ENCODE measurements at regions not wholly inside any gene's neighbourhood (a gene's known extent, or its start where the extent isn't known, plus 50 kb on each side); places are given as distances from the start of the nearest gene placed in this dataset.
"Not testable (repeated sequence)": the region's sequence is repeated elsewhere in the genome, so short reads cannot be mapped to it uniquely, and the experiment has no call there.

- DNase-seq = no peak
Observed at GRCh38 chr7:69336976-69337375, 261.3 kb upstream of the AUTS2 start.

DNA sequence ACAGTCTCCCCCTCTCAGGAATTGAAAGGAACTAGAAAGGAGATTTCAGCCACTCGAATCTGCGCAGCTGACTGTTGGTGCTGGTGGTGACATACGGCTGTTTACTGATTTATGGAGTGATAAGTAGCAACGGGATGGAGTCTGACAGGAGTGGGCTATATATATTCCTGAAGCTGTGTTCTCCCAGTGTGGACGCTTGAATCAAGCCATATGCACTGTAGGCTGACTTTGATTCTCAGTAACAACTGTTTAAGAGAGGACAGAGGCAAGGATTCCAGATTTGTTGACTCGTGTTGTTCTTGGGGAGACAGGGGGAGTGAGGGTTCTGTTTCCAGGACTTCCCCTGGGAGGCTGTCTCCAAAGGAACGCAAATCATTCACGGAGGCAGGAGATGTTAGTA, 260.1 kb upstream of the AUTS2 start:
- DNase-seq = no peak

- DNase-seq = no peak
Observed at GRCh38 chr7:69341288-69341687, 257.0 kb upstream of the AUTS2 start.

DNA sequence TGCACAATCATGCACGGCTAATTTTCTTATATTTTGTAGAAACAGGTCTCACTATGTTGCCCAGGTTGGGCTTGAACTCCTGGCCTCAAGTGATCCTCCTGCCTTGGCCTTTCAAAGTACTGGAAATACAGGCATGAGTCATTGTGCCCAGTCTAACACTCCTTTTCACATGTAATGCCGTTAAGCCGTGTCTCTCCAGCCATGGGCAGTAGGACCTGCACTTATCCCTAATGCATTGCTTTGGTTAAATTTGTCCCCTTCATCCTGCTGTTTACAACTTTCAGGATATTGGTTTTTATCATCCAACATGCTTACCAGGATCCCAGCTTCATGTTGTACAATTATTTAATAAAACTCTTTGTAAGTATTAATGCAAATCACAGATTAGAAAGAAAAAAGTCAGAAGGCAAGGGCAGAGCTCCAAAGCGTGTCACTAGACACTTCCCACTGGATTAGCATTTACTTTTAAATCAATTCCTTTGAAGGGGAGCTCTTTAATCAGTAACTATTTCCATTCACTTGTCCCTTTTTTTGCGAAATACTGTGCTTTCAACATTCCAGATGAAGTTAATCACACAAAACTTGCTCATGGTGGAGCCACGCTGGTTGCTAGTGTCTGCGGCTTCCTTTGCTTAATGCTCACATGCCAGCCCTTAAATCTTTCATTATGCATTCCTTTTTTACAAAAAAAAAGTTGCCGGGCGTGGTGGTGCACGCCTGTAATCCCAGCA, 256.0 kb upstream of the AUTS2 start:
- no peak for DNase-seq

DNA sequence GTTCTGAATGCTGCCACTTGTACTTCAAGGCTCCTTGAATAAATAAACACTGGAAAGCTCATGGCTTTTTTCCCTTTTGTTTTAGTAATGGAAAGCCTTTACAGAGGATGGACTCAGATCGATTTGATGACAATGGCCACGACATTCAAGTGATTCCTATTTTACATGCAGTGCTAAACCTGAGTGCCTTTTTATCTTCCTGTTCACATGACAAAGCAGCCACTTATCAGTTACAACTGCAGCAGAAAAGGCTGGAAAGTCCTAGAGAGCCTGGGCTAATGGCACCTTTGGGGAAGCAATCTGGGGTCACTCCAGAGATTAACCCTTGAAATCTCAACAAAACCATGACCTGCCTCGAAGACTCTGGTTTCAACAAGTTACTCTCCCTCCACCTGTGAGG, 249.0 kb upstream of the AUTS2 start:
- no peak for DNase-seq

- no peak for DNase-seq
Observed at GRCh38 chr7:69358163-69358821, 240.0 kb upstream of the AUTS2 start.

- peak; percentile 3 for DNase-seq
Observed at GRCh38 chr7:69359003-69359700, 239.1 kb upstream of the AUTS2 start.

GRCh38 chr7:69360913-69361312, 237.4 kb upstream of the AUTS2 start:
- no peak for DNase-seq

- no peak for DNase-seq
Observed at GRCh38 chr7:69363136-69363535, 235.1 kb upstream of the AUTS2 start.

GRCh38 chr7:69364813-69365643, 233.2 kb upstream of the AUTS2 start:
- no peak for DNase-seq

DNA sequence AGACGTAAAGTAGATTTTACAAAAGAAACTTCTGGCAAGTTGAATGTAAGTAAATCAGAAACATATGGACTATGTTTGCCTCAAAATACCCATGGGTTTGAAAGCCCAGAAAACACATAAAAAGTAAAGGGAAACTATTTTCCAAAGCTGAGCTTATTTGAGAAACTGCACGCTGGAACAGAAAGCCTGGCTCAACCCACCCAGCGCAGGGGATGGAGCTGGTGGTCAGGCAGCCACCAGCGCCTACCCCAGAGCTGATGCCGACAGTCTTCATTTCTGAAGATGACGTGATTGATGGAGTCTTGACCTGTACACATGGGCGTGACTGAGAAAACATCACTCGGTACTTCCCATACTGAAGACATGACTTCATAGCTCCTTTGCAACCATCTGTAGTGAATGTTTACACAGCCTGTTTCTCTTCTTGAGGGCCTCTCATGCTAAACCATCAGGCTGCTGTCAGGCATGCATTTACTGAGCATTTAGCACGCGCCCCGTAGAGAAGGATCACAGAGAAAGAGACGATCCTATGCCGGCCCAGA, 232.6 kb upstream of the AUTS2 start:
- peak; percentile 23 for DNase-seq

GRCh38 chr7:69367780-69368179, 230.5 kb upstream of the AUTS2 start:
- no peak for DNase-seq

DNA sequence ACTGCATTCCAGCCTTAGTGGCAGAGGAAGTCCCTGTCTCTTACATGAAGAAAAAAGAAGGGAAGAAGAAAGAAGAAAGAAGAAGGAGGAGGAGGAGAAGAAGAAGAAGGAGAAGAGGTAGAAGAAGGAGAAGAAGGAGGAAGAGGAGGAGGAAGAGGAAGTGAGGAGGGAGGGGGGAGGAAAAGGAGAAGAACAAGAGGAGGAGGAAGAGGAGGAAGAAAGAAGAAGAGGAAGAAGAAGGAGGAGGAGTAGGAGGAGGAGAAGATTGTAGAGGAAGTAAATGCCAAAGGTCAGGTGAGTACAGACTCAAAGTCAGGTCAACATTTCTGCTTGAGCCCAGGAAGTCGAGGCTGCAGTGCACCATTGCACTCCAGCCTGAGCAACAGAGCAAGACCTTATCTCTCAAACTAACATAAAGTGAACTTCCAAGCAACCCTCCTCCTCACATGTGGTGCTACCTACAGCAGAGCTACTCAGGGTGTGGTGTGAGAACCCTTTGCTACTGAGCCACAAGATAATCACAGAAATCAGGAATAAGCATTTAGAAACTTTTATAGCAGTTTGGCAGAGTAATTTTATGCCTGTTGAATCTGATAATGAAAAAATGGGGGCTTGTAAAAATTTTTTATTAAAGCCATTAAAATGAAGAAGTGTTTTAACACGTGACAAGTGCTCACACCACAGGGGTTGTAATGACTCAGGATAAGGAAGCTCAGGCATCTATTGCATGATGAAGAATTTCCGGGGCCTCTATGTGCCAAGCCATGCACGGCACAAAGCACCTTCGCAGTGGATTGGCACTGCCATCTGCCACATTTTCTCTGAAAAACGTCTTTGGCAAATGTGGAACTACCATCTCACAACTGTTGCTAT, 224.9 kb upstream of the AUTS2 start:
- no peak for DNase-seq

GRCh38 chr7:69374044-69374425, 224.2 kb upstream of the AUTS2 start:
- DNase-seq = peak; percentile 9

DNA sequence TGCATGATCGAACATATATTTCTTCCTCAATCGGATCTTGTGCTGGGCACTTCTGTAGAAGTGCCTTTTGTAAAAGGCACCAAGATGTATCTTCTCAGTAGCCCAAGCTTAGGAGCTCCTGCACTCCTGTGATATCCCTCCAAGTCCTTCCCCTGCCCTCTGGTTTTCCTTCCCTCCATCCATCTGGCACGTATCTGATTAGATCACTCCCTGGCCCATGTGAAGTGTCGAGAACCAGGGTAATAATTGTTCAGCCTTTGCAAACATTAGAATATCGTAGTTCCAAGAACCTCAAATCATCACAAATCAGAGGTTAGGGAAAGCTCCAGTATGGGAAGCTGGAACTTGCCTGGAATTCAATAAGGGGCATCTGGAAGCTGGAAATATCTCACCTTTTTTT, 221.1 kb upstream of the AUTS2 start:
- no peak for DNase-seq

DNA sequence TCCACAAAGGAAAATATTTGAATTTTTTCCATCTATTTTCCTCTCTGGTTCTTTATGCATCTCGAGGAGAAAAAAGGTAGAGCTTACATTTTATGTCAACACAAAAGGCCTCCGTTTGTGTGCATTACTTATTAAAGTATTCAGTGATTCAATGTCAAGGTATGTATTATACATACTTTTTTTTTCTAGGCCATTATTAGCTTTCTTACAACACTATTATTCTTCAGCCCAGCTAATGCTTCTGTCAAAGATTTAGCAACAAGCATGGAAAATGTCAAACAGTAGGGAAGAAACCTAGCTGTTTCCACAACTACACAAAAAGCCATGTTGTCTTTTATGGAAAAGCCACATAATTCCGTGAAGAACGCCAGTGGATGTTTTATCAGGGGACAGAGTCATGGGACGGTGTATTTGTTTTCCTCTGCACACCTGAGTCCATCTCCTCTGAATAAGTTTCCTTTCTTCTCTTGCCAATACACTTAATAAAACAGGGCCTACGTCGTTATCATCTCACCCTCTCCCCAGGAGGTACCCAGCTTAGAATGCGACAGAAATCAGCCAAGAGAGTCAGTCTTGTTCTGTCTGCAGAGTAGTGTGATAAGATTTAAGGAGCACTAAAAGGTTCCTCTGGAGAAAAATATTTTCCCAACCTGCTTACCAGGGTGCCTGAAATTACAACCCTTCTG, 209.7 kb upstream of the AUTS2 start:
- DNase-seq = no peak

DNA sequence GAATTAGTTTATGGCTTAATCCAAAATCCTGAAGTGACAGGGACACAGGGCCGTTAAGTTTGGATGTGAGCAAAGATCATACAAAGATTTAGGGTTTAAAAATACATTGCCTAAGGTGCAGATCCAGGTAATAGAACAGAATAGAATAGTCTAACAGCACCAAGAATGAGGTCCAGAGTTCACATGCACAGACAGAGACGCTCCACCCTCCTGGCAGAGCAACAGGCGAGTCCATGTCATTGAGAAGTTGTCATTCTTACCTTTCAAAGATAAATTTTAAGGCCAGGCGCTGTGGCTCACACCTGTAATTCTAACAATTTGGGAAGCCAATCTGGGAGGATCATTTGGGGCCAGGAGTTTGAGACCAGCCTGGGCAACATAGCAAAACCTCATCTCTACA, 209.1 kb upstream of the AUTS2 start:
- no peak for DNase-seq

GRCh38 chr7:69393912-69394311, 204.4 kb upstream of the AUTS2 start:
- DNase-seq = not testable (repeated sequence)

DNA sequence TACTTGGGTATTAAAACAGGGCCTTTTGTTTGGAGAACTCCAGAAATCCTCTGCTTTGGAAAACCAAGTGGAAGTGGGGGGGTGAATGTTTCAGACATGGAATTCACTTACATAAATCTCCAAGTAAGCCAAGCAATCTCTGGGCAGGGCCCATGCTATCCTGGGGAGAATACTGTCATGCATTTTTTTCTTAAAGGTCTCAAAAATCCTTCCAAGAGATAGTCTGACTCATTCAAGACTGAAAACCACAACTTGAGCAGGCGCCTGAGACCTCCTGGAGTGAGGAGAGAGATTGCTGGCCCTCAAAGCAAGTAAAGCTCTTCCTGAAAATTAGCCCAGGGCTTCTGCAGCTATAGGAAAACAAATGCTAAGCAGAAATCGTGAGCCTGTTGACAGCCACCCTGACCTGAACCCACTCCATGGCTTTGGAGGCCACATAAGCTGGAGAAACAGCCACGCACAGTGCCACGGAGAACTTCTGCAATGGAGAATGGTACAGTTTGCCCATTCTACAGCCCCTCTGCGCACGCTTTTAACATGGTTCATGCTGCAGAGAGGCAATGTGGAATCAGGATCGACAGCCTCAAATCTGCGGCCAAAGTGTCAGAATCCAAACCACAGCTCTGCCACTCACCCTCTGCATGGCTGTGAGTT, 203.1 kb upstream of the AUTS2 start:
- peak; percentile 71 for DNase-seq

DNA sequence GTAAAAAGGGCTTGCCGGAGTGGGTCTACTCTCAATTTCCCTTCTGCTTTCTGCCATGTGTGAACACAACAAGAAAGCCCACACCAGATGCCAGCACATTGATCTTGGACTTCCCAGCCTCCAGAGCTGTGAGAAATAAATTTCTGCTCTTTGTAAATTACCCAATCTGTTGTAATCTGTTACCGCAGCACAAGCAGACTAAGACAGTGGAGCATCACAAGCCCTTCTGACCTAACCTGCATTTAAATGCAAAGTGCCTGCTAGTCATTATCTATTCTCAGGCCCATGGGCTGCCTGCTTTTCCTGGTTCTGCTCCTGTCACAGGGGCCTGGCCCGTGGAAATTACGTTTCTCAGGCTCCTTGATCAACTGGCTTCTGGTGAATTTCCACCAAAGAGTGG, 199.3 kb upstream of the AUTS2 start:
- no peak for DNase-seq

GRCh38 chr7:69399401-69399800, 198.9 kb upstream of the AUTS2 start:
- peak; percentile 3 for DNase-seq
